Endodermal cell (in vitro differentiated cells): ENCODE measurements at regions not wholly inside any gene's neighbourhood (a gene's known extent, or its start where the extent isn't known, plus 50 kb on each side); places are given as distances from the start of the nearest gene placed in this dataset.

Source experiments
- DNase-seq: peaks from one replicate; pipeline ENCODE4 v3.0.0-alpha.2; 2017
- H3K27ac ChIP-seq: 2 replicates; pipeline ENCODE4 v1.5.1; 2013; ENCODE audit warnings: mild to moderate bottlenecking, low read depth, low read length, moderate library complexity
- H3K27me3 ChIP-seq: 2 replicates; pipeline ENCODE4 v1.6.1; 2013; ENCODE audit warnings: mild to moderate bottlenecking, low read length, moderate library complexity; ENCODE audit not compliant: insufficient read depth, control insufficient read depth, poor library complexity, severe bottlenecking
- H3K36me3 ChIP-seq: 2 replicates; pipeline ENCODE4 v1.7.0; 2013; ENCODE audit warnings: mild to moderate bottlenecking, low read length, moderate library complexity; ENCODE audit not compliant: control insufficient read depth, insufficient read depth
- H3K4me1 ChIP-seq: one replicate; pipeline ENCODE4 v1.7.0; 2013; ENCODE audit warnings: low read length; ENCODE audit not compliant: control insufficient read depth, insufficient read depth
- H3K4me3 ChIP-seq: 2 replicates; pipeline ENCODE4 v1.5.1; 2013; ENCODE audit warnings: mild to moderate bottlenecking, low read length, moderate library complexity
- H3K9ac ChIP-seq: 2 replicates; pipeline ENCODE4 v1.6.1; 2013; ENCODE audit warnings: mild to moderate bottlenecking, low read length, moderate library complexity; ENCODE audit not compliant: poor library complexity, severe bottlenecking; ENCODE audit errors: extremely low read depth
- H3K9me3 ChIP-seq: 2 replicates; pipeline ENCODE4 v1.6.1; 2013; ENCODE audit warnings: mild to moderate bottlenecking, low read length, moderate library complexity; ENCODE audit not compliant: control insufficient read depth
- H3K27ac Mint-ChIP-seq: 2 replicates; pipeline ENCODE4 v1.8.0; 2020; ENCODE audit warnings: mixed read lengths
- H3K27me3 Mint-ChIP-seq: 2 replicates; pipeline ENCODE4 v1.8.0; 2021; ENCODE audit warnings: mild to moderate bottlenecking, mixed read lengths; ENCODE audit not compliant: insufficient read depth
- H3K36me3 Mint-ChIP-seq: 2 replicates; pipeline ENCODE4 v1.8.0; 2020; ENCODE audit warnings: low read depth, mixed read lengths
- H3K4me1 Mint-ChIP-seq: 2 replicates; pipeline ENCODE4 v1.8.0; 2020; ENCODE audit warnings: mixed read lengths
- H3K4me3 Mint-ChIP-seq: 2 replicates; pipeline ENCODE4 v1.8.0; 2020; ENCODE audit warnings: mild to moderate bottlenecking, moderate library complexity, mixed read lengths
- H3K9me3 Mint-ChIP-seq: 2 replicates; pipeline ENCODE4 v1.8.0; 2020; ENCODE audit warnings: mild to moderate bottlenecking, mixed read lengths
- CTCF ChIP-seq: fragments of 200-600 bp; sonication (generic); conservative IDR thresholded peaks from 2 replicates; pipeline ENCODE4 v1.5.0; 2021; ENCODE audit warnings: antibody characterized with exemption, mild to moderate bottlenecking
- WGBS, 2 experiments: methylation state at CpG; one replicate each; pipeline versions ENCODE4 v1.1.5 to v1.1.7; 2013; ENCODE audit warnings: missing lambda C conversion rate in 2 of 2, mixed read lengths in 1 of 2; ENCODE audit not compliant: insufficient coverage in 1 of 2, insufficient read length in 1 of 2; 5-methylcytosine and 5-hydroxymethylcytosine counted together

DNA sequence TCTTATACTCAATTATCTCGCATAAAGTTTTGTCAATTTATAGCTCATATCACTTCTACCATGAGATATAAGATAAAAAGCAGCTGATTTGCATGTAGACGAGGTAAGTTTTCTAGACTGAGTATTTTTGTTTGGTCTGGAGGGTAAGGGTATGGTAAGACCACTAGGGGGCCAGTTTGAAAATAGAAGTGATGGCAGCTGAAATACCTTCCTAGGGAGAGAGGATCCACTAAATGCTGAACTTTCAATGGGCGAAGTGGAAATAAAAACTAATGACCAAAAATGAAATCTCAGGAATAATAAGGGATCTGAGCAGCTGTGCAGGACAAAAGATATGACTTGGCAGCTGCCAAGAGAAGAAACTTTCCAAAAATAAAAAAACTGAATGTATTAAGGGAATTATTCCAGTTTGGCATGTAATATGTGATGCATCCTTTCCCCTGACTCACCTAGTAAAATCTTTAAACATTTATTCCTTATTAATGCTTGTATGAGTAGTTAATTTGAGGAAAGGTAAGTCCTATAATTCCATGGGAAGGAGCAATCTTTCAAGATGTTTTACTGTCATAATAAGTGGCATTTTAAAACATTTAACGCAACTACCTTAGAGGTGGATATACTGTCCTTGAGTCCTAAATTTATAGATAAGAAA, 754.5 kb downstream of the C12orf50 start:
- peak; percentile 86 for TF ChIP-seq CTCF
- no peak for DNase-seq
- no peaks in the 10 kb centered on the region for H3K27me3 Mint-ChIP-seq
- H3K27ac ChIP-seq: no peak overlapping the region
- 47 to 67% methylated on average over 1 to 3 of the region's 4 CpGs for WGBS, 2 experiments
- no peak overlapping the region for H3K27ac Mint-ChIP-seq
- H3K27me3 ChIP-seq: no peaks in the 10 kb centered on the region
- no peak overlapping the region for H3K4me3 ChIP-seq
- H3K4me1 Mint-ChIP-seq: no peaks in the 10 kb centered on the region
- no peak overlapping the region for H3K9ac ChIP-seq
- no peaks in the 10 kb centered on the region for H3K36me3 Mint-ChIP-seq
- H3K9me3 ChIP-seq: no peaks in the 10 kb centered on the region
- no peaks in the 10 kb centered on the region for H3K4me1 ChIP-seq
- H3K36me3 ChIP-seq: no peaks in the 10 kb centered on the region
- H3K4me3 Mint-ChIP-seq: no peak overlapping the region
- H3K9me3 Mint-ChIP-seq: no peaks in the 10 kb centered on the region

DNA sequence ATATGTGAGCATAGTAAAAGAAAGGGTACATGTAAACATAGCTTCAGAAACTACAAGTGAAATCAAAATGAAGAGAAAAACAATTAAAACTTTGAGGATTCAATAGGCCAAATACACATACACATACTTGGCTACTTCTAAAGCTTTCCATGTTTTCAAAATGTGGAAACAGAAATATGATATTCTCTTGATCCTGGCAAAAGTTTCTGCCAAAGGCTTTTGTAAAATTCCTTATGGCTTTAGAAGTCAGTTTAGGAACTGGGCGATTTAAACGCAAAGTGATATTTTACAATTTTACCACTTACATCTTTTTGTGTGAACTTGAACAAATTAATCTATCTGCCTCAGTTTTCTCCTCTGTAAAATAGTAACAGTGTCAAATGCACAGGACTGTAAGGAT, 756.4 kb downstream of the C12orf50 start:
- TF ChIP-seq CTCF: no peak
- Histone ChIP-seq H3K9me3 (no peaks in the 10 kb centered on the region), H3K4me3 (no peak overlapping the region), H3K27me3 (no peaks in the 10 kb centered on the region), H3K4me1 (no peaks in the 10 kb centered on the region), H3K9ac (no peak overlapping the region), H3K36me3 (no peaks in the 10 kb centered on the region), H3K27ac (no peak overlapping the region)
- H3K27ac Mint-ChIP-seq: no peak overlapping the region
- H3K36me3 Mint-ChIP-seq: no peaks in the 10 kb centered on the region
- H3K27me3 Mint-ChIP-seq: no peaks in the 10 kb centered on the region
- no peak for DNase-seq
- no peak overlapping the region for H3K4me3 Mint-ChIP-seq
- H3K9me3 Mint-ChIP-seq: no peaks in the 10 kb centered on the region
- 100% methylated on average over 2 of the region's 2 CpGs; no CpG with 5 or more reads in 1 of the 2 experiments for WGBS, 2 experiments
- H3K4me1 Mint-ChIP-seq: no peaks in the 10 kb centered on the region

DNA sequence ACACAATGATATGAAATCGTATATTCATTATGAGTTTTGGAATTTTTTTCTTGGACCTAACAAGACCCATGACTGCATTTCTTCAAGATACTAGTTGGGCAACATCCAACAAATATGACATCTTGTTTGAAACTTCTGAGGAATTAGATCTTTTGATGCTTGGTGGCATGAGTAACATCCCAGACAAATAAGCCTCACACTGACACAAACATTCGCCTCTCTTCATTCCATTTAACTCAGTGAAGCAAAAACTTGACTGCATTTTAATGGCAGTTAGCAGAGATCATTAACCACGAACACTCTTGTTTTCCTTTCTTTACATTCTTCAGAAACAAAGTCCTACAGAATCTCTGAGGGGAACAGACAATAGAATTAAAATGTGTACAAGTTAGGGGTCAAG, 758.3 kb downstream of the C12orf50 start:
- Mint-ChIP-seq H3K27ac (no peak overlapping the region), H3K27me3 (no peaks in the 10 kb centered on the region), H3K4me3 (no peak overlapping the region), H3K36me3 (no peaks in the 10 kb centered on the region), H3K9me3 (no peaks in the 10 kb centered on the region), H3K4me1 (no peaks in the 10 kb centered on the region)
- no peaks in the 10 kb centered on the region for H3K27me3 ChIP-seq
- H3K9ac ChIP-seq: no peak overlapping the region
- TF ChIP-seq CTCF: no peak
- H3K4me3 ChIP-seq: no peak overlapping the region
- H3K36me3 ChIP-seq: no peaks in the 10 kb centered on the region
- H3K9me3 ChIP-seq: no peaks in the 10 kb centered on the region
- no peaks in the 10 kb centered on the region for H3K4me1 ChIP-seq
- no peak overlapping the region for H3K27ac ChIP-seq
- DNase-seq: no peak
- 90 to 100% methylated on average over 1 to 3 of the region's 3 CpGs for WGBS, 2 experiments
